ENCODE measurements at regions not wholly inside any gene's neighbourhood (a gene's known extent, or its start where the extent isn't known, plus 50 kb on each side); places are given as distances from the start of the nearest gene placed in this dataset.

DNA sequence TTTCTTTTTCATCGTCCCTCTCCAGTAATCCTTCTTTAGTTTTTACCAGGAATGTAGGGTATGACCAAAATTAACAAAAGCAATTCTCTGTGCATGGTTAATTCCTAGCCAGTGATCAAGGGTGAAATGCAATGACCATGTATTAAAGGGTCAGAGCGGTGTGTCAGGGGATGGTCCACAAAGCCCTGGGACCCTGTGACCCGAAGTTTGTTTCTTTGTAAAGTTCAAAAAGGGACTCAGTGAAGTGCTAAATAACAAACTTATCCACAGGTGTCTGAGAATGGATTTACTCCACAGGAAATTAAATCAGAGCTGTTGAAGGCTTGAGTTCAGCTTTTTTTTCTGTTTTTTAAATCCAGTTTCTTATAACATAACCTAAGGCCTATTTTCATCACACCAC is 375.7 kb downstream of the GJA1 start:
- no peaks in the 10 kb centered on the region for H3K27me3 ChIP-seq
- H3K4me1 ChIP-seq: no peaks in the 10 kb centered on the region
- no peaks in the 10 kb centered on the region for H3K36me3 ChIP-seq
- no peaks in the 10 kb centered on the region for H3K9me3 ChIP-seq
- intact Hi-C loops (cut with DNase I): no loop called here
- DNase-seq (ENCODE audit: low spot score in 2 of 2): no peak
- H3K27ac ChIP-seq: no peak overlapping the region
- no peak overlapping the region for H3K4me3 ChIP-seq
- TF ChIP-seq CTCF (IDR thresholded peaks at IDR 0.05): no peak

GRCh38 chr6:121816361-121816760 is 380.9 kb downstream of the GJA1 start:
- no peak for DNase-seq (ENCODE audit: low spot score in 2 of 2)
- H3K36me3 ChIP-seq: no peaks in the 10 kb centered on the region
- no peak for TF ChIP-seq CTCF (IDR thresholded peaks at IDR 0.05)
- H3K27ac ChIP-seq: no peak overlapping the region
- intact Hi-C loops (cut with DNase I): no loop called here
- peaks cover 6 to 12% of the 10 kb centered on the region in 2 donors for H3K9me3 ChIP-seq
- no peak overlapping the region for H3K4me3 ChIP-seq
- H3K27me3 ChIP-seq: no peaks in the 10 kb centered on the region
- H3K4me1 ChIP-seq: peaks cover 0 to 5% of the 10 kb centered on the region in 2 donors

GRCh38 chr6:121816906-121817540 is 381.6 kb downstream of the GJA1 start:
- H3K27ac ChIP-seq: no peak overlapping the region
- intact Hi-C loops (cut with DNase I): no loop called here
- no peak overlapping the region for H3K4me3 ChIP-seq
- no peak for TF ChIP-seq CTCF (IDR thresholded peaks at IDR 0.05)
- DNase-seq (ENCODE audit: low spot score in 2 of 2): no peak
- no peaks in the 10 kb centered on the region for H3K27me3 ChIP-seq
- peaks cover 6 to 12% of the 10 kb centered on the region in 2 donors for H3K9me3 ChIP-seq
- peaks cover 0 to 5% of the 10 kb centered on the region in 2 donors for H3K4me1 ChIP-seq
- H3K36me3 ChIP-seq: no peaks in the 10 kb centered on the region

- intact Hi-C loops (cut with DNase I): no loop called here
- peaks cover 6 to 12% of the 10 kb centered on the region in 2 donors for H3K9me3 ChIP-seq
- H3K27ac ChIP-seq: peak overlapping the region in 1 of 2 donors; percentile 34
- TF ChIP-seq CTCF (IDR thresholded peaks at IDR 0.05): no peak
- no peak for DNase-seq (ENCODE audit: low spot score in 2 of 2)
- H3K36me3 ChIP-seq: no peaks in the 10 kb centered on the region
- H3K27me3 ChIP-seq: no peaks in the 10 kb centered on the region
- H3K4me1 ChIP-seq: peaks cover 0 to 6% of the 10 kb centered on the region in 2 donors
- no peak overlapping the region for H3K4me3 ChIP-seq
These were observed 388.0 kb downstream of the GJA1 start for GRCh38 chr6:121823437-121823851.

DNA sequence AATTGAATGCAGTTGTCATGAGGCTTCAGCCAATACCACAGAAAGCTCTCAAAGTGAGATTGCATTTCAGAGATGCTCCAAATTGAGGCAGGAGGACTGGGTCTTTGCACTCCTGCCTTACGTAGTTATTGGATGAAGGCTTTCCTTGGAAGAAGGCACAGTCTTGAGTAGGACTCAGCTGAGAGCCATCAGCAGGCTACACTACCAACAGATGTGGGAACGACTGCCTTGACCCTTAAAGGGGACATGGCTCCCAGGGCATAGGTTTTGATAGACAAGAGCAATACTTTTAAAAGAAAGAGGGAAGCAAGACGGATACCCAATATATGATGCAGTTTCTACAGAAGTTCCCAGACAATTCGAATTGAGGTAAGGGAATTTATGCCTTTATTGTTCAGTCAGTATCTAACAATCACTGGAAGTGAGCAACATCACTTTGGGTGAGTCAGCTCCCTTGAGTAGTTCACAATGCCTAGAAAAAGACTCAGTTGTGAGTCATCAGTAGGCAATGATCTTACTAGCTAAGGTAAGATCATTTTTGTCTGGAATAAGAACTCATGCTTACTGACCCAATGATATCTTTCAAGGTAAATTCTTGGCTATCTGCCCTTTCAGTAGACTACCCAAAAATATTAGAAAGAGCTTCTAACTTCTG is 390.8 kb downstream of the GJA1 start:
- intact Hi-C loops (cut with DNase I): loop anchor here (2.0 kb wide), 1 partner anchor 95 kb away; no protein-coding TSS in a partner anchor
- H3K27me3 ChIP-seq: no peaks in the 10 kb centered on the region
- H3K4me3 ChIP-seq: no peak overlapping the region
- DNase-seq (ENCODE audit: low spot score in 2 of 2): no peak
- no peak overlapping the region for H3K27ac ChIP-seq
- H3K4me1 ChIP-seq: peaks cover 0 to 9% of the 10 kb centered on the region in 2 donors
- no peaks in the 10 kb centered on the region for H3K36me3 ChIP-seq
- TF ChIP-seq CTCF (IDR thresholded peaks at IDR 0.05): no peak
- no peaks in the 10 kb centered on the region for H3K9me3 ChIP-seq

Data from ascending aorta (tissue), 2 donors.